ENCODE measurements at regions not wholly inside any gene's neighbourhood (a gene's known extent, or its start where the extent isn't known, plus 50 kb on each side); places are given as distances from the start of the nearest gene placed in this dataset.

- H3K4me3 Mint-ChIP-seq (ENCODE audit: unreplicated experiment): no peak overlapping the region
- FAIRE-seq: no peak
These were observed 147.3 kb upstream of the WNT4 start for GRCh38 chr1:22290157-22290556.

GRCh38 chr1:22290611-22291010 is 147.7 kb upstream of the WNT4 start:
- no peak for DNase-seq (ENCODE audit: low read depth)
- H3K9me3 ChIP-seq (ENCODE audit: insufficient read depth, low read depth, low read length): no peaks in the 10 kb centered on the region
- no peak overlapping the region for H3K9ac ChIP-seq (ENCODE audit: low read length)
- no peaks in the 10 kb centered on the region for H3K4me1 ChIP-seq (ENCODE audit: insufficient read depth, low read length)
- no peaks in the 10 kb centered on the region for H3K36me3 ChIP-seq (ENCODE audit: insufficient read depth, low read length)
- no peak overlapping the region for H3K27ac ChIP-seq (ENCODE audit: low read depth, low read length)
- H2AFZ ChIP-seq (ENCODE audit: low read depth, low read length): no peak overlapping the region
- H4K20me1 ChIP-seq (ENCODE audit: insufficient read depth, low read length): no peaks in the 10 kb centered on the region
- Mint-ChIP-seq H3K4me3 (ENCODE audit: unreplicated experiment) (no peak overlapping the region), H3K27ac (ENCODE audit: unreplicated experiment) (no peak overlapping the region), H3K36me3 (ENCODE audit: low read depth, unreplicated experiment) (peaks cover 2% of the 10 kb centered on the region), H3K27me3 (ENCODE audit: low read depth, unreplicated experiment) (peaks cover 7% of the 10 kb centered on the region), H3K4me1 (ENCODE audit: low read depth, unreplicated experiment) (peaks cover 11% of the 10 kb centered on the region), H3K9me3 (ENCODE audit: unreplicated experiment) (peaks cover 9% of the 10 kb centered on the region)
- no peak overlapping the region for H3K4me2 ChIP-seq (ENCODE audit: low read length)
- peaks cover 9% of the 10 kb centered on the region for H3K27me3 ChIP-seq (ENCODE audit: insufficient read depth, low read length)
- TF ChIP-seq CTCF (IDR thresholded peaks at IDR 0.05; ENCODE audit: insufficient read depth, low read depth, low read length) (no peak), EZH2 (IDR thresholded peaks at IDR 0.05; ENCODE audit: insufficient read depth, low read length) (no peak)
- no peak overlapping the region for H3K4me3 ChIP-seq (ENCODE audit: insufficient read depth, low read depth, low read length)
- no peaks in the 10 kb centered on the region for H3K79me2 ChIP-seq (ENCODE audit: insufficient read depth, low read length)
- no peak for FAIRE-seq

More at GRCh38 chr1:22290157-22290556, 147.3 kb upstream of the WNT4 start:
- Histone ChIP-seq H4K20me1 (ENCODE audit: insufficient read depth, low read length) (no peaks in the 10 kb centered on the region), H3K4me2 (ENCODE audit: low read length) (no peak overlapping the region), H3K9ac (ENCODE audit: low read length) (no peak overlapping the region), H3K27ac (ENCODE audit: low read depth, low read length) (no peak overlapping the region), H3K36me3 (ENCODE audit: insufficient read depth, low read length) (no peaks in the 10 kb centered on the region), H3K79me2 (ENCODE audit: insufficient read depth, low read length) (no peaks in the 10 kb centered on the region), H2AFZ (ENCODE audit: low read depth, low read length) (no peak overlapping the region), H3K4me3 (ENCODE audit: insufficient read depth, low read depth, low read length) (no peak overlapping the region), H3K9me3 (ENCODE audit: insufficient read depth, low read depth, low read length) (no peaks in the 10 kb centered on the region), H3K4me1 (ENCODE audit: insufficient read depth, low read length) (no peaks in the 10 kb centered on the region), H3K27me3 (ENCODE audit: insufficient read depth, low read length) (peaks cover 9% of the 10 kb centered on the region)
- Mint-ChIP-seq H3K36me3 (ENCODE audit: low read depth, unreplicated experiment) (peaks cover 2% of the 10 kb centered on the region), H3K27ac (ENCODE audit: unreplicated experiment) (no peak overlapping the region), H3K4me1 (ENCODE audit: low read depth, unreplicated experiment) (peaks cover 11% of the 10 kb centered on the region), H3K9me3 (ENCODE audit: unreplicated experiment) (peaks cover 9% of the 10 kb centered on the region), H3K27me3 (ENCODE audit: low read depth, unreplicated experiment) (peaks cover 9% of the 10 kb centered on the region)
- DNase-seq (ENCODE audit: low read depth): no peak
- no peak for TF ChIP-seq EZH2 (IDR thresholded peaks at IDR 0.05; ENCODE audit: insufficient read depth, low read length)
- TF ChIP-seq CTCF (IDR thresholded peaks at IDR 0.05; ENCODE audit: insufficient read depth, low read depth, low read length): no peak

GRCh38 chr1:22291057-22291456 is 148.2 kb upstream of the WNT4 start:
- Mint-ChIP-seq H3K4me3 (ENCODE audit: unreplicated experiment) (no peak overlapping the region), H3K4me1 (ENCODE audit: low read depth, unreplicated experiment) (peaks cover 14% of the 10 kb centered on the region), H3K27me3 (ENCODE audit: low read depth, unreplicated experiment) (peaks cover 7% of the 10 kb centered on the region), H3K9me3 (ENCODE audit: unreplicated experiment) (peaks cover 9% of the 10 kb centered on the region), H3K36me3 (ENCODE audit: low read depth, unreplicated experiment) (peaks cover 2% of the 10 kb centered on the region), H3K27ac (ENCODE audit: unreplicated experiment) (no peak overlapping the region)
- FAIRE-seq (no peak), DNase-seq (ENCODE audit: low read depth) (no peak)
- Histone ChIP-seq H2AFZ (ENCODE audit: low read depth, low read length) (no peak overlapping the region), H3K79me2 (ENCODE audit: insufficient read depth, low read length) (no peaks in the 10 kb centered on the region), H4K20me1 (ENCODE audit: insufficient read depth, low read length) (no peaks in the 10 kb centered on the region), H3K9me3 (ENCODE audit: insufficient read depth, low read depth, low read length) (no peaks in the 10 kb centered on the region), H3K27me3 (ENCODE audit: insufficient read depth, low read length) (peaks cover 9% of the 10 kb centered on the region), H3K4me3 (ENCODE audit: insufficient read depth, low read depth, low read length) (no peak overlapping the region), H3K36me3 (ENCODE audit: insufficient read depth, low read length) (no peaks in the 10 kb centered on the region), H3K4me2 (ENCODE audit: low read length) (no peak overlapping the region), H3K9ac (ENCODE audit: low read length) (no peak overlapping the region), H3K27ac (ENCODE audit: low read depth, low read length) (no peak overlapping the region), H3K4me1 (ENCODE audit: insufficient read depth, low read length) (no peaks in the 10 kb centered on the region)
- TF ChIP-seq EZH2 (IDR thresholded peaks at IDR 0.05; ENCODE audit: insufficient read depth, low read length) (no peak), CTCF (IDR thresholded peaks at IDR 0.05; ENCODE audit: insufficient read depth, low read depth, low read length) (no peak)
